Kidney epithelial cell (primary cell): ENCODE measurements at regions not wholly inside any gene's neighbourhood (a gene's known extent, or its start where the extent isn't known, plus 50 kb on each side); places are given as distances from the start of the nearest gene placed in this dataset.
A peak's percentile ranks its signal among the peaks of the same experiment; 100 is the strongest.

Source experiments
- DNase-seq: peaks from one replicate; pipeline ENCODE4 v3.0.0-alpha.2; 2010; ENCODE audit warnings: low read depth
- H3K27me3 ChIP-seq: 2 replicates; pipeline ENCODE4 v1.6.0; 2011; ENCODE audit warnings: low read length; ENCODE audit not compliant: control insufficient read depth, insufficient read depth
- H3K36me3 ChIP-seq: 2 replicates; pipeline ENCODE4 v1.5.1; 2011; ENCODE audit warnings: low read length; ENCODE audit not compliant: control insufficient read depth, insufficient read depth
- H3K4me3 ChIP-seq: 2 replicates; pipeline ENCODE4 v1.5.1; 2011; ENCODE audit warnings: low read depth, mild to moderate bottlenecking, control low read depth, low read length
- CTCF ChIP-seq: IDR thresholded peaks from 2 replicates; pipeline ENCODE4 v1.5.1; 2011; ENCODE audit warnings: mild to moderate bottlenecking, moderate library complexity, low read length, control low read depth, inconsistent platforms; ENCODE audit not compliant: insufficient read depth, poor library complexity, severe bottlenecking

- peak; percentile 27 for TF ChIP-seq CTCF
- DNase-seq: no peak
- Histone ChIP-seq H3K36me3 (no peaks in the 10 kb centered on the region), H3K4me3 (no peak overlapping the region), H3K27me3 (no peaks in the 10 kb centered on the region)
Measured at GRCh38 chr11:115581871-115582639, 77.8 kb upstream of the CADM1 start.

- Histone ChIP-seq H3K27me3 (no peaks in the 10 kb centered on the region), H3K36me3 (no peaks in the 10 kb centered on the region), H3K4me3 (no peak overlapping the region)
- no peak for TF ChIP-seq CTCF
- no peak for DNase-seq
Measured at GRCh38 chr11:115580927-115581680, 76.9 kb upstream of the CADM1 start.

- DNase-seq: no peak
- TF ChIP-seq CTCF: no peak
- H3K4me3 ChIP-seq: no peak overlapping the region
Measured at GRCh38 chr11:115580416-115580815, 76.2 kb upstream of the CADM1 start.

GRCh38 chr11:115579181-115579825 lies 75.1 kb upstream of the CADM1 start:
- no peaks in the 10 kb centered on the region for H3K27me3 ChIP-seq
- no peak overlapping the region for H3K4me3 ChIP-seq
- TF ChIP-seq CTCF: no peak
- DNase-seq: no peak
- no peaks in the 10 kb centered on the region for H3K36me3 ChIP-seq

More at GRCh38 chr11:115580416-115580815, 76.2 kb upstream of the CADM1 start:
- no peaks in the 10 kb centered on the region for H3K27me3 ChIP-seq
- no peaks in the 10 kb centered on the region for H3K36me3 ChIP-seq

GRCh38 chr11:115578275-115578674 lies 74.1 kb upstream of the CADM1 start:
- TF ChIP-seq CTCF: no peak
- Histone ChIP-seq H3K4me3 (no peak overlapping the region), H3K27me3 (no peaks in the 10 kb centered on the region), H3K36me3 (no peaks in the 10 kb centered on the region)
- no peak for DNase-seq
